Fibroblast of villous mesenchyme (primary cell): ENCODE measurements at regions not wholly inside any gene's neighbourhood (a gene's known extent, or its start where the extent isn't known, plus 50 kb on each side); places are given as distances from the start of the nearest gene placed in this dataset.

Experiments
- DNase-seq: peaks from one replicate; pipeline ENCODE4 v3.0.0-alpha.2; 2010; ENCODE audit warnings: low read depth
- H3K4me3 ChIP-seq: 2 replicates; pipeline ENCODE4 v1.5.1; 2011; ENCODE audit warnings: low read depth, mild to moderate bottlenecking, low read length
- TF ChIP-seq, protein P1 (sequence below): IDR thresholded peaks from 2 replicates; pipeline ENCODE4 v1.5.1; 2012; ENCODE audit warnings: low read depth, mild to moderate bottlenecking, low read length; ENCODE audit not compliant: insufficient read depth

DNA sequence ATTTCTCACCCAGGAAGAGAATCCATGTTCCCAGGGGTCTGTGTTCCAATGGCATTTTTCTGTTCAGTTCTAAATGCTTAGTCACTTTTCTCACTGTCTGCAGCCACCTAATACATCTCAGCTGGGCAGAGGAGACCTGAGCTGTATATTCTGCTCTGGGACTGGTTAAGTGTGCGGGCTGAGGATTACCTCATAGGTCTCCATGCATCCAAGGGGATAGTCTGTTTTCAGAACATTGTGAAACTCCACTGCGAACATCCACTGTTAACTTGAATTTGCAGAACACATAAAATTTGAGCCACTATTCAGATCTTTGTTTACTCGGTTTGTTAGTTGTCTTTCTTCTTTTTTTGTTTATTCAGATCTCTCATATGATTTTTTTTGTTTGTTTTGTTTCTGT is 947.1 kb downstream of the TFAP2A start:
- H3K4me3 ChIP-seq = no peak overlapping the region
- TF ChIP-seq, protein P1, sequence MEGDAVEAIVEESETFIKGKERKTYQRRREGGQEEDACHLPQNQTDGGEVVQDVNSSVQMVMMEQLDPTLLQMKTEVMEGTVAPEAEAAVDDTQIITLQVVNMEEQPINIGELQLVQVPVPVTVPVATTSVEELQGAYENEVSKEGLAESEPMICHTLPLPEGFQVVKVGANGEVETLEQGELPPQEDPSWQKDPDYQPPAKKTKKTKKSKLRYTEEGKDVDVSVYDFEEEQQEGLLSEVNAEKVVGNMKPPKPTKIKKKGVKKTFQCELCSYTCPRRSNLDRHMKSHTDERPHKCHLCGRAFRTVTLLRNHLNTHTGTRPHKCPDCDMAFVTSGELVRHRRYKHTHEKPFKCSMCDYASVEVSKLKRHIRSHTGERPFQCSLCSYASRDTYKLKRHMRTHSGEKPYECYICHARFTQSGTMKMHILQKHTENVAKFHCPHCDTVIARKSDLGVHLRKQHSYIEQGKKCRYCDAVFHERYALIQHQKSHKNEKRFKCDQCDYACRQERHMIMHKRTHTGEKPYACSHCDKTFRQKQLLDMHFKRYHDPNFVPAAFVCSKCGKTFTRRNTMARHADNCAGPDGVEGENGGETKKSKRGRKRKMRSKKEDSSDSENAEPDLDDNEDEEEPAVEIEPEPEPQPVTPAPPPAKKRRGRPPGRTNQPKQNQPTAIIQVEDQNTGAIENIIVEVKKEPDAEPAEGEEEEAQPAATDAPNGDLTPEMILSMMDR = no peak
- DNase-seq = peak; percentile 79

GRCh38 chr6:9464583-9464982 is 950.3 kb downstream of the TFAP2A start:
- TF ChIP-seq, protein P1 = no peak
- no peak overlapping the region for H3K4me3 ChIP-seq
- no peak for DNase-seq

GRCh38 chr6:9463311-9463710 is 951.6 kb downstream of the TFAP2A start:
- DNase-seq = no peak
- no peak overlapping the region for H3K4me3 ChIP-seq
- TF ChIP-seq, protein P1 = no peak

- TF ChIP-seq, protein P1 = no peak
- H3K4me3 ChIP-seq = no peak overlapping the region
Observed at GRCh38 chr6:9461188-9461587, 953.7 kb downstream of the TFAP2A start.

DNA sequence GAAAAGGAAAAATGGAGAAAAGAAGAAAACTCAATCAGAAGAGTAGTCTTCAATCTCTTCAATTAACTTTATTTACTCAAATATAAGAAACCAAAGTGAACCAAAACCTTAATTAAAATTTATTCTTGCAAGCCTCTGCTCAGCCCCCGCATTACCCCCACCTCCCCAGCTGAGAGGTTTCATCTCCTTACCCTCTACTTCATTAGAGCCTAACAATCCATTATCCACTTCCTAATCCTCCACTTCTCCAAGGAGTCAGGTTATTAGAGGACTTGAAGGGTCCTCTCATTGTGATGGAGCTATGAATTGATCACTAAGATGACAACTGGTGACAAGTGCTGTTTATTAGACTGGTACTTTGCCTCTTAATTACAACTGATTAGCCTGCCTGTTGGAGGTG is 956.5 kb downstream of the TFAP2A start:
- DNase-seq = no peak
- H3K4me3 ChIP-seq = no peak overlapping the region
- TF ChIP-seq, protein P1 = no peak

More at GRCh38 chr6:9461188-9461587, 953.7 kb downstream of the TFAP2A start:
- no peak for DNase-seq

DNA sequence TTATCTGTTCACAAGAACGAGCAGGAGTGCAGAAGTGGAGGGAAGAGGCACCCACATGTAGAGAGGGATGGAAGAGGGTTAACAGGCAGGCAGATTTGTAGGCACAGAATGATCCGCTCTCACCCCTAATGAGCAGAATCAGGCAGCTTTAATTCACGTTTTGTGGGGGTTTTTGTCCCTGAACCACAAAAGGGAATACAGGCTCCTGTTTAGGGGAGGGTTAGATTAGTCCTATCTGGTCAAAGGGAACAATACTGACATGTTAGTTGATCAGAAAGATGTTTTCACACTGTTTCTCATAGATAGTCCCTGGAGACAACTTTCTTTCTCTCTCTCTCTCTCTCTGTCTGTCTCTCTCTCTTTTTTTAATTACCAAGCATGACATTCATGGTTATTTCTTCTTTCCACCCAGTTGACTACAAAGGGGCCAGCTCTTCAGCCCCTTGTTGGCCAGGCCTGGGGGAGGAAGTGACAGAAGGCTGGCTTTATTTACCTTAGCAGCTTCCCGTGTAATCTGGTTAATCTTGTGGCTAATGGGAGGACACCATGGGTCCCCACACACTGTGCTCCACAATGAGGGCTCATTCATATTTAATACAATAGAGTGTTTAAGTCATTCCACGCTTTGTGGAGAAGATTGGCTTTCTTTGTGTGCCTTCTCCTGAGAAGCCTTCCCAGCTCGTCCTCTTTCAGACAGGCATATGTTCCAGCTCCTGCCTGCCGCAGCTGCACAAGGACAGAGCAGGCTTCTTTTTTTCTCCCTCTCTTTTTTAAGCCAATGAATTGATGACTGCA is 958.8 kb downstream of the TFAP2A start:
- H3K4me3 ChIP-seq = no peak overlapping the region
- TF ChIP-seq, protein P1 = no peak
- DNase-seq = no peak

DNA sequence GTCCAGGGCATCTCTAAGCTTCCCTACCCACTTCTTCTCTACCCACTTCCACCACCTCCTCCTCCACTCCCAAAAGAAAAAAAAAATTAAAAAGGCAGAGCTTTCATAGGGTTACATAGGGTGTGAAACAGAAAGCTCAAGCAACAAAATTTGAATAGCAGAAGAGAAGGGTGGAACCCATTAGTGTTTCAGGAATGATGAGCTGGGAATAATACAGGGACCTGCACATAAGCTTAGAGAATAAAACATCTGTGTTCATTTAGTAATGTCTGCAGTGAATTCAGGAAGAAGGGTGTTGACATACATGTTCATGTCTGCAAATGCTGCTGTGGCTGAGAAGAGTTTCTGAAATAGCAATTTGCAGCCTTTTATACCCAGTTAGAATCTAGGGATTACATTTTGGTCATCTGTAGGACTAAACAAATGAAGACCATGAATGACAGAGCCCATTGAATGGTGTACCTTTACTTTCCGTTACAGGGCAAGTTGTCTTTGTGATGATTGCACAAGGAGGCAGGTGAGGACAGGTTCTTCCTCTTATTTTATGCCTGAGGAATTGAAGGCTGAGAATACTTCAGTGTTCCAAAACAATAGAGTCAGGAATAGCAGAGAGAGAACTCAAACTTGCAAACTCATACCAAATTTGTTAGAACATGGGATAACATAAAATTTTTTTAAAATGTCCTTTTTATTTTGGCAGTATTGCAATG is 975.1 kb downstream of the TFAP2A start:
- TF ChIP-seq, protein P1 = no peak
- no peak overlapping the region for H3K4me3 ChIP-seq
- no peak for DNase-seq
